Neuron (in vitro differentiated cells): ENCODE measurements at regions not wholly inside any gene's neighbourhood (a gene's known extent, or its start where the extent isn't known, plus 50 kb on each side); places are given as distances from the start of the nearest gene placed in this dataset.
"Not testable (repeated sequence)": the region's sequence is repeated elsewhere in the genome, so short reads cannot be mapped to it uniquely, and the experiment has no call there.

Experiments
- H2AFZ ChIP-seq: one replicate; pipeline ENCODE4 v1.6.1; 2013; ENCODE audit warnings: low read depth, mild to moderate bottlenecking, inconsistent platforms, low read length, moderate library complexity
- H3K27me3 ChIP-seq: one replicate; pipeline ENCODE4 v1.6.1; 2013; ENCODE audit warnings: low read length; ENCODE audit not compliant: insufficient read depth
- H3K36me3 ChIP-seq: one replicate; pipeline ENCODE4 v1.6.1; 2013; ENCODE audit warnings: low read length; ENCODE audit not compliant: insufficient read depth
- H3K4me1 ChIP-seq: one replicate; pipeline ENCODE4 v1.6.1; 2013; ENCODE audit warnings: low read length; ENCODE audit not compliant: insufficient read depth
- H3K4me3 ChIP-seq: 2 replicates; pipeline ENCODE4 v1.5.1; 2013; ENCODE audit warnings: mild to moderate bottlenecking, low read length, moderate library complexity
- H3K9me3 ChIP-seq: one replicate; pipeline ENCODE4 v1.6.1; 2013; ENCODE audit warnings: low read length

GRCh38 chr2:116804901-116805300, 1009.6 kb upstream of the DDX18 start:
- Histone ChIP-seq H3K9me3 (peaks cover 5% of the 10 kb centered on the region), H2AFZ (no peak overlapping the region), H3K36me3 (no peaks in the 10 kb centered on the region), H3K4me1 (no peaks in the 10 kb centered on the region), H3K27me3 (no peaks in the 10 kb centered on the region), H3K4me3 (no peak overlapping the region)

DNA sequence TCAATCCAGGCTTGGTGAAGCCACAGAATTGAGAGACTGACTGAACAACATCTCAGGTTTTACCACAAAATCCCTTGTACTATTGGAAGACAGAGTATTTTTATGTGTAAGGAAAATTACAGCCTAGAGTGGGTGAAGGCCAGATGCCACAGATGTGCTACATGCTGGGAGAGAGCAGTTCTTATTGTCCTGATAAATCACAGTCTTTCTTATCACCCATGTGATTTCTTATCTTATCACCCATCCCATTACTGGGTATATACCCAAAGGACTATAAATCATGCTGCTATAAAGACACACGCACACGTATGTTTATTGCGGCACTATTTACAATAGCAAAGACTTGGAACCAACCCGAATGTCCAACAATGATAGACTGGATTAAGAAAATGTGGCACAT, 1008.0 kb upstream of the DDX18 start:
- not testable (repeated sequence) for H3K36me3 ChIP-seq, H3K9me3 ChIP-seq, H3K4me3 ChIP-seq, H2AFZ ChIP-seq, H3K27me3 ChIP-seq, H3K4me1 ChIP-seq

DNA sequence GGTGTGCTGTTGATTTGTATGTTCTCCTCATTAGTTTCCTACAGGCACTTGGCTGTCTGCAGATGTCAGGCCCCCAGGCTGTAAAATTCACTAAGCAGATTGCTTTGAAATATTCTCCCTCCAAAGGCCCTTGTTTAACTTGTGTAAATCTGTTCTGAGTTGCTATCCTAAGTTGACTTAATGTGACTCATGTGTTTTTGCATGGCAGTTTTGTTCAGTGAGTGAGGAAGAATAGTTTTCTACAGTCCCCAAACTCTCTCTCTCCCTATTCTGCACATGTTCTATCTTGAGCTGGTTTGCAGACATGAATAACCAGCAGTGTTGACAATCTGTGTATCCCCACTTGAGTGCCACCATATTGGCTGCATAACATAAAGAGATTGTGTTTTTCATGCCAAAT, 1005.4 kb upstream of the DDX18 start:
- Histone ChIP-seq H3K27me3 (no peaks in the 10 kb centered on the region), H3K4me3 (no peak overlapping the region), H2AFZ (no peak overlapping the region), H3K9me3 (no peaks in the 10 kb centered on the region), H3K36me3 (no peaks in the 10 kb centered on the region), H3K4me1 (no peaks in the 10 kb centered on the region)

DNA sequence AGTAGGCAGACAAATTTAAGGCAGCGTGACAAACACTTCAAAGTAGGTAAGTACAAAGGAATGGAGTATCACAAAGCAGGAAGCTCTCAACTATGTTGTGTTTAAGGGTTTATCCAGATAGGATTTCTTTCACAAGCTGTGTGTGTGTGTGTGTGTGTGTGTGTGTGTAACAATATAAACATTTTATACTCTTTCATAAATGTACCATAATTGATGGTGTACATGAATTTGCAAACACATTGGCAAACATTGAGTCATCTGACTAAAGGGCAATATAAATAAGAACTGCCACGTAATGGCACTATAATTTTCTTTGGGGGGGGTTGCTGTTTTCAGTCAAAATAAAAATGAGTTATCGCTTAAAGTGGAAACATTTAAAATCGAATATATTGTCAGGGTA, 1004.4 kb upstream of the DDX18 start:
- no peaks in the 10 kb centered on the region for H3K4me1 ChIP-seq
- no peaks in the 10 kb centered on the region for H3K27me3 ChIP-seq
- H3K36me3 ChIP-seq = no peaks in the 10 kb centered on the region
- H3K4me3 ChIP-seq = no peak overlapping the region
- no peaks in the 10 kb centered on the region for H3K9me3 ChIP-seq
- no peak overlapping the region for H2AFZ ChIP-seq

- Histone ChIP-seq H3K4me3 (no peak overlapping the region), H3K9me3 (no peaks in the 10 kb centered on the region), H3K36me3 (no peaks in the 10 kb centered on the region), H3K4me1 (no peaks in the 10 kb centered on the region), H2AFZ (no peak overlapping the region), H3K27me3 (no peaks in the 10 kb centered on the region)
Observed at GRCh38 chr2:116810645-116811044, 1003.8 kb upstream of the DDX18 start.

GRCh38 chr2:116819355-116819754, 995.1 kb upstream of the DDX18 start:
- Histone ChIP-seq H3K4me1 (no peaks in the 10 kb centered on the region), H3K27me3 (no peaks in the 10 kb centered on the region), H3K36me3 (no peaks in the 10 kb centered on the region), H3K4me3 (no peak overlapping the region), H3K9me3 (no peaks in the 10 kb centered on the region), H2AFZ (no peak overlapping the region)

DNA sequence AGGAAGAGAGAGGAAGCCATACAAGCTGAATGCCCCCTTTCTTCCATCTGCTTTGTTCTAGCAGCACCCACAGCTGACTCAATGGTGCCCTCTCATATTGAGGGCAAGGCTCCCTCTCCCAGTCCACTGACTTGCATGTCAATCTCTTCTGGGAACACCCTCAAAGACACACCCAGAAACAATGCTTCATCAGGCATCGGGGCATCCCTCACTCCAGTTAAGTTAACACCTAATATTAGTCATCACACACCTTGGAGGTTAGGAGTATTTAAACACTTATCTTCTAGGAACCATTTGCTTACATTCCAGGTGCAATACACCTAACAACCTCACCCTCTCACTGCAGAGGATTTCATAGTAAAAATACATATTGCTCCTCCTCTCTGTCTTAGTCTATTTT, 993.5 kb upstream of the DDX18 start:
- Histone ChIP-seq H3K27me3 (no peaks in the 10 kb centered on the region), H3K4me1 (no peaks in the 10 kb centered on the region), H3K36me3 (no peaks in the 10 kb centered on the region), H3K4me3 (no peak overlapping the region), H2AFZ (no peak overlapping the region), H3K9me3 (no peaks in the 10 kb centered on the region)

- not testable (repeated sequence) for H3K9me3 ChIP-seq, H3K4me3 ChIP-seq, H3K36me3 ChIP-seq, H3K27me3 ChIP-seq, H2AFZ ChIP-seq, H3K4me1 ChIP-seq
Observed at GRCh38 chr2:116829543-116829942, 984.9 kb upstream of the DDX18 start.

DNA sequence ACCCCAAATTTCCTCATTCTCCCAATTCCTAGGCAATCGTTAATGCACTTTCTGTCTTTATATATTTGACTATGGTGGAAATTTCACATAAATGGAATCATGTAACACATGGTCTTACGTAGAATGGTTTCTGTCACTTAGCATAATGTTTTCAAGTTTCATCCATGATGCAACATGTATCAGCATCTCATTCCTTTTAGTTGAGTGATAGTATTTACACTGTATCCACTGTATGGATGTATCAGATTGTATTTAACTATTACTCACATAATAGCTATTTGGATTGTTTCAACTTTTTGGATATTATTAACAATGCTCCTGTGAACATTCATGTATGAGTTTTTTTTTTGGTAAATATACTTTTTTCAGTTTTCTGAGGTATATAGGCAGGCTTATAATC, 982.3 kb upstream of the DDX18 start:
- no peaks in the 10 kb centered on the region for H3K4me1 ChIP-seq
- no peaks in the 10 kb centered on the region for H3K36me3 ChIP-seq
- no peak overlapping the region for H3K4me3 ChIP-seq
- H2AFZ ChIP-seq = no peak overlapping the region
- H3K27me3 ChIP-seq = no peaks in the 10 kb centered on the region
- no peaks in the 10 kb centered on the region for H3K9me3 ChIP-seq

DNA sequence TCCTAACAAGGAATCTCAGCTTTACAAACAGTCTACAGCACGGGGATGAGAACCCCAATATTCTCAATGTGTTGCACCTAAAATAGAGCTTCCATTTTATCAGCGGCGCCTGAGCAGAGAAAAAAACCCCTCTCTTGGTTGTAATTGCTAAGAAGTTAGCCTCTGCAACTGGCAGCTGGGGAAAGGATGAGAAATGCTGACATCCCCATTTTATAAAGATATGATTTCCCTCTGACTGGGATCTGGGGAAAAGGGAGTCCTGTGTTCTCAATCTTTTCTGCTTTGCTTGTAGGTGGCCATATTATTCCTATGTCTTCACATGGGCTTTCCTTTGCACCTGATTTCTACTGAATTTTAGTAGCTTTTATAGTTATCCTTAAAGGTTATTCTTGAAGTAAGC, 981.4 kb upstream of the DDX18 start:
- Histone ChIP-seq H3K9me3 (no peaks in the 10 kb centered on the region), H3K4me1 (no peaks in the 10 kb centered on the region), H2AFZ (no peak overlapping the region), H3K27me3 (no peaks in the 10 kb centered on the region), H3K36me3 (no peaks in the 10 kb centered on the region), H3K4me3 (no peak overlapping the region)

- Histone ChIP-seq H3K9me3 (no peaks in the 10 kb centered on the region), H3K27me3 (no peaks in the 10 kb centered on the region), H3K36me3 (no peaks in the 10 kb centered on the region), H3K4me1 (no peaks in the 10 kb centered on the region), H2AFZ (no peak overlapping the region), H3K4me3 (no peak overlapping the region)
Observed at GRCh38 chr2:116842164-116842563, 972.3 kb upstream of the DDX18 start.

GRCh38 chr2:116859708-116860107, 954.8 kb upstream of the DDX18 start:
- no peaks in the 10 kb centered on the region for H3K36me3 ChIP-seq
- no peak overlapping the region for H2AFZ ChIP-seq
- H3K4me3 ChIP-seq = no peak overlapping the region
- no peaks in the 10 kb centered on the region for H3K4me1 ChIP-seq
- no peaks in the 10 kb centered on the region for H3K9me3 ChIP-seq
- H3K27me3 ChIP-seq = no peaks in the 10 kb centered on the region

DNA sequence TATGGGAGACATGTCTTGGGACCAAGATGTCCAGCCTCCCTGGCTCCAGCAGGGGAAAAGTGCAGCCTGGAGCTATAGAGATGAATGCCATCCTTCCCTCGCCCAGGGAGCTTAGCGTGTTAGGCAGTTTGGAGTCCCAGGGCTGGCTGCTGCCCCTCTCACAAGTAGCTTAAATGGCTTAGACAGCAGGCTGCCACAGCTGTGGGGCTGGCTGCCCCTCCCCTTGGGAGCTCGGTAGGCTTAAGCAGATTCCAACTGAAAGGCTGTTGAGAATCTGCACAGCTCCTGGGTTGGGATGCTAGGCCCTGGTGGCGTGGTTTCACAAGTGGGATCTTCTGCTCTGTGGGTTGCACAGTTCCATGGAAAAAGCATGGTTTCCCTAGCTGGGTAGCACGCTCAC, 940.5 kb upstream of the DDX18 start:
- Histone ChIP-seq H3K36me3 (no peaks in the 10 kb centered on the region), H2AFZ (no peak overlapping the region), H3K4me3 (no peak overlapping the region), H3K27me3 (no peaks in the 10 kb centered on the region), H3K4me1 (no peaks in the 10 kb centered on the region), H3K9me3 (no peaks in the 10 kb centered on the region)

GRCh38 chr2:116877274-116877673, 937.2 kb upstream of the DDX18 start:
- no peaks in the 10 kb centered on the region for H3K36me3 ChIP-seq
- H2AFZ ChIP-seq = no peak overlapping the region
- H3K4me1 ChIP-seq = no peaks in the 10 kb centered on the region
- no peaks in the 10 kb centered on the region for H3K27me3 ChIP-seq
- H3K9me3 ChIP-seq = no peaks in the 10 kb centered on the region
- H3K4me3 ChIP-seq = no peak overlapping the region
